Adrenal gland (tissue), 5 donors: ENCODE measurements at regions not wholly inside any gene's neighbourhood (a gene's known extent, or its start where the extent isn't known, plus 50 kb on each side); places are given as distances from the start of the nearest gene placed in this dataset.

Source experiments
- CTCF ChIP-seq, 6 experiments: fragments of 450-650 bp in 4 of 6; fragments of 200-600 bp in 2 of 6; sonication (generic) in 1 of 6; IDR thresholded peaks; 1 replicate in 5 of 6; 2 replicates in 1 of 6; pipeline versions ENCODE4 v1.5.1 to v1.8.0; 2016 to 2021; ENCODE audit warnings: antibody characterized with exemption in 6 of 6, mild to moderate bottlenecking in 2 of 6, moderate library complexity in 1 of 6
- POLR2A ChIP-seq, 2 donors: fragments of 450-650 bp; IDR thresholded peaks; one replicate each; pipeline ENCODE4 v1.6.1; 2017; ENCODE audit warnings: antibody characterized with exemption in 2 of 2, mild to moderate bottlenecking in 2 of 2, moderate library complexity in 1 of 2
- donor health status: DM: no; HTN: no; CAD: no.

- TF ChIP-seq CTCF (IDR thresholded peaks at IDR 0.05) (no peak), POLR2A (IDR thresholded peaks at IDR 0.05) (no peak)
Observed at GRCh38 chr5:2185646-2186471, 303.1 kb upstream of the IRX4 start.
